GF-D8 (cell line): ENCODE measurements at regions not wholly inside any gene's neighbourhood (a gene's known extent, or its start where the extent isn't known, plus 50 kb on each side); places are given as distances from the start of the nearest gene placed in this dataset.

Experiments used
- DNase-seq: peaks from one replicate; lab custom pipeline; 2025; lab: John Stamatoyannopoulos, UW

DNA sequence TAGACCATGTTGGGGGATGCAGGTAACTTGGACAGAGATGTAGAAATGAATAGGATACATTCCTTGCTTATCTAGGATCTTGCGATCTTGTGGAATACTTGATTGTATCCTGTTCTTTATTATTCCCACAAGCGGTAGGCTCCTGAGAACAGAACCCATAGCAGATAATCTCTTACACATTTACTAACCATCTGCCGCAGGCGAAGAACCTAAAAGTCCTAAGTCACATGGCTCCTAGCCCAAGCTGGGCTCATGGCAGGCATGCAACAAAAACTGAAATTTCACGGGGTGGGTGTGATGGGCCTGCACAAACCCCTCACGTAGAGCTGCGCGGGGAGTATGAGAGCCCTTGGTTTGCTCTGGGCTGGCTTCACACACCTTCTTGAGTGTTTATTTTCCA lies 177.4 kb upstream of the NECTIN1 start:
- DNase-seq, result no peak

DNA sequence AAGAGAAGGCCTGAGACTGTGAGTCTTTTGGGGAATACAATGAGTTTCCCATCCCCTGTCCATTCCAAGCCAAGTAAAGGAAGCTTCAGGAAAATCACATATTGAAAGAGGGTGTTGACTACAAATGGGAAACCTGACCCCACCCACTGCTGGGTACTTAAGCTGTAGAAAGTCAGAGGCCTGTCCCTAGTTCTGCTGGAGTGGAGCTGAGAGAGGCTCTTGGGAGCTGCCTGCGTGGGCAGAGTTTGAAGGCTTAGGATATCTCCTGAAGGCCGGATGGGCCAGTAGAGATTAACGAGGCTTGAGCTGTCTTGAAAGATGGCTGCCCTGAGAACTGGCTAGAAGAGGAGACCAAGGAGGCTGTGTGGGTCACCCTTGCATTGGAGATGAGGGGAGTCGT lies 176.2 kb upstream of the NECTIN1 start:
- DNase-seq, result no peak

DNA sequence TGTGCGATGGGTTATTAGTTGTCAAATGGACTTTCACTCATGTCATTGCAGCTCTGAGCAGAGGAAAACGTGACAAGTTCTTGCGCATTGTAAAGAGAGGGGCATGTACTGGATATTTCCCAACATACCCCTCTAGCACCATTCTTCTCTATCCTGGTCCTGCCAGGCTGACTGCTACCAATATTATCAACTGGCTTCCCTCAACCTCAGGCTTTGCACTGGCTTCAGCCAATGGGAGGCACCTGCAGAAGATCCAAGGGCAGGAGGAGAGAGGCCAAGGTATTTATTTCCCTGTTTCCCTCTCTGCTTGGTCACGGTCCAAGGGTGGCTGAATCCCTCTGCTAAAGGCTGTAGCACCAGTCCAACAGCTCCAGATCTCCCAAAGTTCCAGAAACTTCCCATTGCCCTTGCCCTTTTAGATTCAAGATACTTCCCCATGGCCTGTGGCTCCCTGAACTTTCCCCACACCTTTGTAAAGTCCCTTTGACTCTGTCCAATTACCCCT lies 175.6 kb upstream of the NECTIN1 start:
- DNase-seq, result no peak

DNA sequence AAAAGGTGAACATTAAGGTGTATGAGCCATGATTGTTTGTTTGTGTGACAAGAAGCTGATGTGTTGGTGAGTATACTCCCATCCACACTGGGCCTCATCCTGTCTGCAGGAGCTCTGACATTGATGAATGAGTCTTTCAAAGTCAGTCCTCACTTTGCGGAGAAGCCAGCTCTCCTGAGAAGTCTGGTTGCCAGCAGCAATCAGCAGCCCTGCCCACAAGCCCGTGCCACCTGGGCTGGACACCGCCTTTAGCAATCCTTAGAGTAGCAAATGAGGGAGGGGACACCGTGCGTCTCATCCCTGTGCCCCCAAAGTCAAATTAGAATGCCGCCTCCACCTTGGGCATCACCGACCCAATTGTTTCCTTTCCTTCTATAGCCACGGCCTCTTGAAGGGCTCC lies 174.8 kb upstream of the NECTIN1 start:
- no peak for DNase-seq

DNA sequence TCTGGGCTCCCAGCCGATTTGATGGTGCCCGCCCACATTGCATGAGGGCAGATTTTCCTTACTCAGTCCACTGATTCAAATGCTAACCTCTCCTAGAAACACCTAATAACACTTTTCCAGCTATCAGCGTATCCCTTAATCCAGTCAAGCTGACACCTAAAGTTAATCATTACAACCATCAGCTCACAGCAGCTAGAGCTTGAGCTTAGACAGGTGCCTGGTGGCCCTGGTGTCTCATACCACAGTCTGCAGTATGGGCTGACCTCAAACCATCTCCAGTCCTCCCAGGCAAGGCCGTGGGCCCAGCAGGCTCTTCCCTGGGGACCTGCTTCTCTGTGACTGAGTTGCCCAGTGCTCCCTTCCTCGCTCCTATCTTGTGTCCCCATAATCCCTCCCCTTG lies 174.4 kb upstream of the NECTIN1 start:
- DNase-seq, result no peak

DNA sequence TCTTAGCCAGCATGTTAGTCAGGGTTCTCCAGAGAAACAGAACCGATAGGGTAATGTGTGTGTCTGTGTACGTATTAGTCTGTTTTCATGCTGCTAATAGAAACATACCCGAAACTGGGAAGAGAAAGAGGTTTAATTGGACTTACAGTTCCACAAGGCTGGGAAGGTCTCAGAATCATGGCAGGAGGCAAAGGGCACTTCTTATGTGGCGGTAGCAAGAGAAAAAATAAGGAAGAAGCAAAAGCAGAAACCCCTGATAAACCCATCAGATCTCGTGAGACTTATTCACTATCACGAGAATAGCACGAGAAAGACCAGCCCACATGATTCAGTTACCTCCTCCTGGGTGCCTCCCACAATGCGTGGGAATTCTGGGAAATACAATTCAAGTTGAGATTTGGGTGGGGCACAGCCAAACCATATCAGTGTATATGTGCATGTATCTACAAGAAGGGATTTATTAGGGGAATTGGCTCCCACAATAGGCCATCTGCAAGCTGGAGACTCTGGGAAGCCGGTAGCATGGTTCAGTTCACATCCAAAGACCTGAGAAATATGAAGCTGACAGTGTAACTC lies 173.7 kb upstream of the NECTIN1 start:
- no peak for DNase-seq

DNA sequence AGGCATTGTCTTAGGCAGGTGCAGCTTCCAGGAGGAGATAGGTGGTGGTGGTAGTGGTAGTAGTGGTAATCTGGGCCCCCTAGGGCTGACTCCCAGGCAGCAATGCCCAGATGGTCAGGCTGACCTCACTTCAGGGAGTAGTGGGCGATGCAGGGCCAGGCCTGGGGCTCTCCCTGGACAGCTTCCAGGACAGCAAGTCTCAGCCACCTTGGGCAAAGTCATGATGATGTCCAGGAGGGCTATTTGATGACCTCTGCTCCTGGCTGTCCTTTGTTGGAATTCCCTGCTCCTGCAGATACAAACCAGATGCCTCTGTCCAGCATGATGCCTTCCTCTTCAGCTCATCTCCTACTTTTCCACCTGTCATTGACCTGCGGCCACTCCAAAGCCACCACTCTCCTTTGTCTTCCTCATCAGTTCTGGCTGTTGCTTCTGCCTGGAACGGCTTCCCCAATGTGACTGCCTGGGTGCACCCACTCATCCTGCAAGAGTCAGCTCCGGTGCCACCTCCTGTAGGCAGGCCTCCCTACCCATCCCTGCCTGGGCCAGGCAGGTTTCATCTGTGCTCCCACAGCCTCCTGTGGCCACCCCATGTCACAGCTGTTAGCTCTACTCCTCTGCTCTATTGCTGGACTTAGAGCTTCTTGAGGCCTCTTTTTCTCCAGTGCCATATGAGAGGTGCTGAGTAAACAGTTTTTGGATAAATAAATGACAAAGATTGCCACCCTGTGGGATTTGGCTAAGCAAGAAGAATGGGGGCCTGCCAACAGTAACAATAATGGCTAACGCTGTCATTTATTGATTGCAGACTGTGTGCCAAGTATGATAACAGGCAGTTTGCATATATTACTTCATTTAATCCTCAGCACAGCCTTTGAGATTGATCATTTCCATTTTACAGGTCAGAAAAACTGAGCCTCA lies 172.9 kb upstream of the NECTIN1 start:
- DNase-seq, result no peak

DNA sequence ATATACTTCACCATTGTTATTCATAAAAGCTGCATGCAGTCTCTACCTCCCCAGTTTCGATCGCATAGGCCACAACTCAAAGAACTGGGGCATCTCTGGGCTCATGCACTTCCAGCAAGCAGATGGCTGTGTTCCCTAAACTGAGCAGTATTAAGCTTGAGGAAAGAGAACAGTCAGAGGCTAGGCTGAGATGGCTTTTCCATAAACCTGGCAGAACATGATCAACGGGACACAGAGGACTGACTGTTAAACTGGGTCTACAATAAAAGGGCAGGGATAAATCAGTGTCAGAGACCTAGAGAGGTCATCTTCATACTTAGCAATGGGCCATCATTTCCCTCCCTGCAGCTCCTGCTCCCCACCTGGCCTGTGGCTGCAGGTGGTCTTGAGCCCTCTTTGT lies 171.0 kb upstream of the NECTIN1 start:
- DNase-seq, result no peak

DNA sequence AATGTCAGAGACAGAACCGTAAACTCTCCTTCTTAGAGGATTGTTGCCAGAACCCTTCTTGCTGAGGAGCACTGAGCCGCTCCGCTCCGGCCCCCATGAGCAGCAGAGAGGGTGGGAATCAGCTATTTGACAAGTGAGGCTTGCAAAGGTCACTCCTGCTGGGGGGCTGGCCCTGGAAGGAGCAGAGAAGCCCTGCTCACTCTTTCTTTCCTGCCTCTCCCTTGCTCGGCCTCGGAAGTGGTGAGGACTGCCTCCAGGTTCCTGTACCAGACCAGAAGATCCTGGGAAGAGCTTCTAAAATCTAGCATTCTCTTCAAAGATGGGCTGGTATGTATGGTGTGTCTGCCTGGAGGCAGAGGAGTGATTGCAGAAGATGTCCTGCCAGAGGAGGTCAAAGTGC lies 168.6 kb upstream of the NECTIN1 start:
- no peak for DNase-seq

DNA sequence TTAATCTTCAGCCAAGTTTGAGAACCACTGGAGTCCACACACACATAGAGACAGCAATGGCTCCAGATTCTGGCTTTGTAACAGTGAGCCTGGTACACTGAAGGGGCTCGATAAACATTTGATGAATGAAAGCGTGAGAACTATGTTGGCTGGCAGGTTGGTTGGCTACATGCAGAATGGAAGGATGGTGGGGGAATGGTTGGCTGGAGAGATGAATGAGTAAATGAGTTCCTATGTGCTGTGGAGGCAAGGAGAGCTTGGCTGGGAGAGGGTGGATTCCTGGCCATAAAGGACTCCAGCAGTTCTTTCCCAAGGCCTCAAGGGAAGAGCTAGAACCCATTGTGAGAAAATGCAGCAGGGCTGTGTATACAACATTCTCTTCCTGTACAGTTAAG lies 168.0 kb upstream of the NECTIN1 start:
- DNase-seq, result no peak

DNA sequence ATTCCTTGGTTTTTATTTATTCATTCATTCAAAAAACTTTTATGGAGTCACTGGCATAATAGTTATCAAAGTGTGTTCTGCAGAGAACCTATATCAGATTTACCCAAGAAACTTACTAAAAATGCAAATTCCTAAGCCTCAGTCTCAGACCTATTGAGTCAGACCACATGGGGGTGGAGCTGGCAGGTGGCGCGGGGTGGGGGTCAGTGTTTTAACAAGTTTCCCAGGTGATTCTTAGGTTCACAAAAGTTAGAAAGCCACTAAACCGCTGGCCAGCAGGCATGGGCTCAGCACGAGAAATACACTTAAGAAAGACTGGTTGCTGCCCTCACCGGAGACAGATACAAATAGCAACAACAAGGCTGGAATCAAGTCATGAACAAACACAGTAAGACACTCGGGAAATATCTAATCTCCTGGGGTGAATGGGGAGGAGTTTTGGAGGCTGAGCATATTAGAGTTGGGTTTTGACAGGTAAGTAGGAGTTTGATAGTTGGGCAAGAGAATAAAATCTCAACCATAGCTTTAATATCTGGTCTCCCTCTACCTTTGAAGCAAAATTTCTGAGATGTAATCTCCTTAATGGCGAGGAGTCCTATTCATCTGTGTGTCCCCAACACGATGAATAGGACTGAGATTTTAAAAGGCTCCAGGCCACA lies 167.5 kb upstream of the NECTIN1 start:
- no peak for DNase-seq

DNA sequence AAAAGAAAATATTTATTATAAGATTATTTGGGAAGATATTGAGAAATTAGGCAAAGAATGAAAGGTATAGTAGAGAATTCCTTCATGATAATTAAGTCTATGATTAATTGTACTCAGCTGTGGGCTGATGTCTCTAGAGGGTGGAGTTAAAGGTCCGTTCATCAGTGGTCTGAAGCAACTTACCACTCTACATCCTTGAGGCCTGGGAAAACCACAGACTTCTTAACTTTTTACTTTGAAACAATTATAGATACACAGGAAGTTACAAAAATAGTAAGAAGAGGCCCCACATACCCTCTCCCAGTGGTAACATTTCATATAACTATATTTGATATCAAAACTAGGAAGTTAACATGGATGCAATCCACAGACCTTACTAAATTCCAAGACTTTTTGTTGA lies 167.0 kb upstream of the NECTIN1 start:
- DNase-seq, result peak; percentile 38

DNA sequence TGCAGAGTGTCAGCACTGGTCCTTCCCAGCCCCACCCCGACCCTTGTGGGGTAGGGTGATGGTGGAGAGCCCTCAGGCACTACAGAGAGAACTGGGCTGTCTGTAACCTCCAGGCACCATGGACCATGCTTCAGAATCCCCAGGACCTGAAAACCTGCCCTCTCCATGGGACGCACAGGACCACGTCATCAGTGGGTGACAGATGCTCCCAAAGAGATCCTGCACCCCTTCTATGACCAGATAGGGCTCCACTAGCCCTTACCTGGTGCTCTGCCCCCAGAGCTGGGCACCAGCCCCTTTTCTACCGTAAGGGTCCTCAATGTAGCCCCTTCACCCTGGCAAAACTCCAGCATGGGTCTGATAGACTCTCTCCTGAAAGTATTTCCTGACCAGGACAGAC lies 165.9 kb upstream of the NECTIN1 start:
- no peak for DNase-seq

DNA sequence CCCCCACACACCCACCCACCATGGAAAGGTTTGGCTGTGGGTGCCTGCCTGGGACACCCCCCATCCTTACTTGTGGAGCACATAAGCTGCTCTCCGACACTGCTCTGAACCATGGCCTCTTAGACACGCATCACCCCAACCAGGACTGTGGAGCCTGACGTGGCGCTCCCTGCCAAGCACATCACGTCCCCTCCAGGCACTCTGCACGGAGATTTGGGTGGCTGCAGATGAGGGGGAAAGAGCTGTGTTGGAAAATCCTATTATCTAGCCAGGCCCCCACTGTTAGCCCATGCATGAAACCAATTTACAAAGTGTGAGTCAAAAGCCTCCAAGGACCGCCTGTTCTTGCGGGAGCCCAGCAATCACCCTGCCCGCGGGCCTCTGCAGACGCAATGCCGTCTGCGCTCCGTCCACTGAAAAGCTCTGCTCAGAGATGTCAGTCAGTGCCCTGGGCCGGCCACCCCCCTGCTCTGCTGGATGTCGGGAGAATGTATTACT lies 163.4 kb upstream of the NECTIN1 start:
- DNase-seq, result no peak

DNA sequence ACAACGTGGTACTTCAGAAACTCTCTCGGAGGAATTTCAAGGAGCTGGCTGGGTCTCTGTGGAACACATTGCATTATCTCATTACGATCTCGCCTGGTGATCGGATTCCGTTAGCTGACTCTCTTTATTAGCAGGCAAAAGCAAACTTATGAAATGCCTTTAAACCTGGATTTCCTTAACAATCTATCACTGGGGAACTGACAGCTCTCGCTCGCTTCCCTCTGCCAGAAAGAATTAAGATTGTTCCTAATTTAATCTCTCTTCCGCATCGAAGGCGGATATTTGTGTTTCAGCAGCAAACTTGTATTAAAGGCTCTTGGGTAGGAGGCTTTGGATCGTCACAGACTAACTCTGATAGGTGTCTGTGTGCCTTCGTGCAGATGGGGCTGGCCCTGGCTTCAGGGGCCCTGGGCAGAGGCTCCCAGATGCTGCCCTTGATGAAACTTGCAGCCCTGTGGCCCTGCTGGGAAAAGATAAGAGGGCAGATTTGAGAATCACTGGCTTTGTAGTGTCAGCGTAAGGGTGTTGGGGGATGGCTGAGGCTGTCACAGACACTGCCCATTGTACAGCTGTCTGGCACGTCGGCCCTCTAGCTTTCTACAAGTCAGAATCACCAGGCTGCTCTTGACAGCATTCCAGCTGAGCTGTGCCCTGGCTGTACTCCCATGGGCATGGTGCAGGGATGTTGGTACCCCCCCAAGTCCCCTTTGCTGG lies 162.2 kb upstream of the NECTIN1 start:
- no peak for DNase-seq

DNA sequence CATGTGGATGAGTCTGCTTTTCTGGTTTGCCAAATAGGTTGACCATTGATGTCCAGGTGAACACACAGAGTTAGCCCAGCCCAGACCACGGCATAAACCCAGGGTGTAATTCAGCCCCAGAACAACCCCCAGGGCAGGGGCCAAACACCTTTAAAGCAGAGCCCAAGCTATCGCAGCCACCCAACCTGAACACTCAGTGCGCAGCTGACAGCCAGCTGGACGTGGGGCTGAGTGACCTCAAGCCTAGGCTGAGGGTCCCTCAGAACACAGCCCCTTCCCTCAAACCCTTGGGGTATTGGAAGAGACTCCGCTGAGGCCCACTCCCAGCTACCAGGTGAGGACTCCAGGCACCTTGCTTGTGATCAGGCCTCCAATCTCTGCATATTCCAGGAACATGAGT lies 161.5 kb upstream of the NECTIN1 start:
- no peak for DNase-seq

DNA sequence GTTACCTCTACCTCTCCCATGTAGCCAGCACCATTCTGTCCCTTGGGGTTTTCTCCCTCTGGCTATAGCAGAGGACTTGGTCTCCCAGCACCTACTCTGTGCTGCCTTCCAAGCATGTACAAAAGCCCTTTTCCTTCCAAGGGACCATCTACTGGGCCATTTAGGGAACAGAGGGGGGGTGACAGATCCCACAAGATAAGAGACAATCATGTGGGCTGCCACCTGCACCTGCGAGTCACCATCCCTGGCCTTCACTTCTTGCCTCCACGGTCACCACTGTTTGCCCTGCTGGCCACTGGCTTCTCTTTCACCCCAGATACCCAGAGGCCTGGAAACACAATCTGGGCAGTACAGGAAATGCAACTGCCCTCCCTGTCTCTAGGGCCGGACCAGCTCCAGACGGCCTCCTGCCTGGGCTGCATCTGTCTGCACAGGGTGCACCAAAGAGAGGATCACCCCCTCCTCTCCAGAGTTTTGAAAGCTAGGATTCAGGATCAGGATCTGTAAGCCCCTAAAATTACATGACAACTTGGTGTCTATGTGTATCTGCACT lies 160.8 kb upstream of the NECTIN1 start:
- DNase-seq, result no peak

DNA sequence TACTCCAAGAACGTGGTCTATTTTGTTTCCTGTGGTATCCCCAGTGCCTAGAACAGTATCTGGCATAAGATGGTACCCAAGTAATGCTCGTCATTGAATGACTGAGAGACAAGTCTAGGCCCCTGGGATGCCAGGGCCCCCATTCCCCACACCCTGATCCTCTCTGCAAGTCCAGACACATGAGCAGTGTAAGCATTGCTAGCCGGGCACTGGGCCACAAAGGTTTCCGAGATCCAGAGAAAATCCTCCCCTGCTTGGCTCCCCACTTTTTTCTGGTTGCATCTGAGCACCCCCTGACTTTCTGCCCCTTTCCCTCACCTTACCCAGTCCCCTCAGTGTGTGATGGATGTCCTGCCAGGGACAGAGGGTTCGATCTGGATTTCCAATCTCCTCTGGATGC lies 160.1 kb upstream of the NECTIN1 start:
- no peak for DNase-seq

DNA sequence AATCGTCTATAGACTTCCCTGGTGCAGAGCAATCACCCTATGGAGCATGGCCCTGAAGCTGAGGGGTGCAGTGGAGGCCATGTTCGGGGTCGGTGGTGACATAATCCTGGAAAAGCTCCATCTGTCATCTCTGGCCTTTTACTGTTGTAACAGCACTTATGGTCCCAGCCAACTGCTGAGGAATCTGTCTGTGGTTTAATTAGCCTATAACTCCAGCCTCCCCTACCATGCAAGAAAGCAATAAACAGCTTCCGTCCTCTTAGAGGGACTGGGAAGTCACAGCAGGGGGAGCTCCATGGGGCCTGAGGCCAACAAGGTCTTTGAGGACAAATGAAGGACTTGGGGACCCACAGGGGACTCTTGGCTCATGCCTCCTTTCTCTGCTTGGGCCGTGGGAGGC lies 159.1 kb upstream of the NECTIN1 start:
- no peak for DNase-seq

DNA sequence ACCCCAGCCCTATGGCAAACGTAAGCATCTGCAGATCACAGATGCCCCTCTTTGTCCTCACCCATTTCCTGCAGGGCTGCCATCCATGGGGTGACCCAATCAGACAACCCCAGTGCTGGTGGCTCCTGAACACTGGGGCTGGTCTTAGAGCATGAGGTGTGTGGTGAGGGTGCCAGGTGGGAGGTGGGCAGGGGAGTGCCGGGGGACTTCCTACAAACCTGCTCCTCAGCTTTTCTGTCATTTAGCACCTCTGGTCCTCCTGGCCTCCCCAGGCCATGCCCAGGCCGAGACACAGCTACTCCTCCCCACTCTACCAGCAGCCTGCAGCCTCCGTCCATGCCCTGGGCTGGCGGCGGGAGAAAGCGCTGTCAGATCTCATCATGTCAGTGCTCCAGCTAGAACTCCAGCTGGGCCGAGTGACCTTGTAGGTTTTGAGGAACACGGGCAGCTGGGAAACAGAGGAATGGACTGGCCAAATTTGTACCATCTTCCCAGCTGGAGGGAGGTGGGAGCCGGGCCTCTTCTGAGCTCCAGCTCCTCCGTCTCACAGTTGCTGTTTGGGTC lies 157.7 kb upstream of the NECTIN1 start:
- DNase-seq, result no peak

DNA sequence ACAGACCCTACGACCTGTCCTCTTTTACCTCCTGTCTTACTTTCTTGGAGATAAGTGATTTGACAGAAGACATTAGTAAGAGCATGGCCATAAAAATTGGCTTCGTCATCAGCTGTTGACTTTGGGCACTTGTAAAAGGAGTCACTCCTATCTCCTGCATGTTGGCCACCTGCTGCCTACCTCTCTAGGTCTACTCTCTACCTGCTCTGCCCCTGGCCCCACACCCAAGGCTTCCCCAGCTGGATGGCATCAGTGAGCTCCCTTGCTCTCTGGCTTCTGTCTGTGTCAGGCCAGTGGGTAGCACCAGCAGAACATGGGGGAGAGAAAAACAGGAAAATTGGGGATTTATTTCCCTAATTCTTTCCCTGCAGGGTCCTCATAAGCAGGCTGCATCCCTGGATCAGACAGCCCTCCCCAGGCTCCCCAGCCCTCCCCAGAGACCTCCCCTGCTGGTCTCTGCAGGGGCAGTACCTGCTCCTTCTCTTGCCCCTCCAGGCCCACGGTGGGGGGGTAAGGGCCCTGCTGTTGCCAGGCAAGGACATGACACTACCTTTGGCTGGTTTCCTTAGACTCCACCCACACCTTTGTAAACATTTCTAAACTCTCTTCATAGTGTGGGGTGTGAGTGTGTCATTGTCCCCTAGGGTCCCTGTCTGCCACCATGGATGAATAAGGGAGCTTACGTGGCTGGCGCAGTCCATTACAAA lies 157.0 kb upstream of the NECTIN1 start:
- no peak for DNase-seq
